PC-9 (cell line): ENCODE measurements at regions not wholly inside any gene's neighbourhood (a gene's known extent, or its start where the extent isn't known, plus 50 kb on each side); places are given as distances from the start of the nearest gene placed in this dataset.

Experiments used
- EZH2 ChIP-seq: fragments of 200-600 bp; sonication (generic); IDR thresholded peaks from 2 replicates; pipeline ENCODE4 v1.8.0; 2017; ENCODE audit warnings: antibody characterized with exemption, low read depth
- TF ChIP-seq, protein P1 (sequence below): fragments of 200-600 bp; sonication (generic); conservative IDR thresholded peaks from 2 replicates; pipeline ENCODE4 v1.6.1; 2017; ENCODE audit warnings: mixed run types, antibody characterized with exemption, mild to moderate bottlenecking, moderate library complexity

DNA sequence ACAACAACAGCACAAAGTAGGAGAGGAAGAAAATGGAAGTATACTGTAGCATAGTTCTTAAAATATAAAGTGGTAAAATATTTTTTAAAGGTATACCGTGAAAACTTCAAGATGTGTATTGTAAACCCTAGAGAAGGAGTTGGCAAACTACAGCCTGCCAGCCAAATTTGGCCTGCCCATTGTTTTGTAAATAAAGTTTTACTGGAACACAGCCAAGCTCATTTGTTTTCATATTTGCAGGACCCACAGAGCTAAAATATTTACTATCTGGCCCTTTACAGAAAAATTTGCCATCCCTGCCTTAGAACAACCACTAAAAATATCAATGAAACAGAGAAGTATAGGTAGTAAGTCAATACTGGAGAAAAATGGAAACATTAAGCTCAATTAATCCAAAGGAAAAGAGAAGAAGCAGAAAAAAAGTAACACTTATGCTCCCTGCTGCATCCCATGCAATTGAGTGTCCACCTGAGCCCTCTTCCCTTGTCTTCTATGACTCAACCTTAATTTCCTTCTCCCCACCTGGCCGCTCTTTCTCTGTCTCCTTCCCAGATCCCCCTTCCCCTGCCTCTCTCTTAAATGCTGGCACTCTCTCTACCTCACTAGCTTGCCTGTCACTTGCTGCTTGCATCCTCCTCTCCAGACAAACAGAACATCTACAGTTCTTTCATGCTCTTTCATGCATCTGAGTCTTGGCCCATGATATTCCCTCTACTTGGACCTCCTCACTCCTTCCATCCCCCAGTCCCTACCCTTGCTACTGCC lies 50.6 kb upstream of the FER start:
- TF ChIP-seq, protein P1, sequence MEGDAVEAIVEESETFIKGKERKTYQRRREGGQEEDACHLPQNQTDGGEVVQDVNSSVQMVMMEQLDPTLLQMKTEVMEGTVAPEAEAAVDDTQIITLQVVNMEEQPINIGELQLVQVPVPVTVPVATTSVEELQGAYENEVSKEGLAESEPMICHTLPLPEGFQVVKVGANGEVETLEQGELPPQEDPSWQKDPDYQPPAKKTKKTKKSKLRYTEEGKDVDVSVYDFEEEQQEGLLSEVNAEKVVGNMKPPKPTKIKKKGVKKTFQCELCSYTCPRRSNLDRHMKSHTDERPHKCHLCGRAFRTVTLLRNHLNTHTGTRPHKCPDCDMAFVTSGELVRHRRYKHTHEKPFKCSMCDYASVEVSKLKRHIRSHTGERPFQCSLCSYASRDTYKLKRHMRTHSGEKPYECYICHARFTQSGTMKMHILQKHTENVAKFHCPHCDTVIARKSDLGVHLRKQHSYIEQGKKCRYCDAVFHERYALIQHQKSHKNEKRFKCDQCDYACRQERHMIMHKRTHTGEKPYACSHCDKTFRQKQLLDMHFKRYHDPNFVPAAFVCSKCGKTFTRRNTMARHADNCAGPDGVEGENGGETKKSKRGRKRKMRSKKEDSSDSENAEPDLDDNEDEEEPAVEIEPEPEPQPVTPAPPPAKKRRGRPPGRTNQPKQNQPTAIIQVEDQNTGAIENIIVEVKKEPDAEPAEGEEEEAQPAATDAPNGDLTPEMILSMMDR = no peak
- TF ChIP-seq EZH2 = no peak
